HL-60 (cell line): ENCODE measurements at regions not wholly inside any gene's neighbourhood (a gene's known extent, or its start where the extent isn't known, plus 50 kb on each side); places are given as distances from the start of the nearest gene placed in this dataset.

ENCODE experiments used
- DNase-seq, 2 experiments: peaks; one replicate each; pipeline ENCODE4 v3.0.0-alpha.2; 2010 to 2020; ENCODE audit warnings: low read depth in 1 of 2, low spot score in 1 of 2
- H3K27ac ChIP-seq: fragments of 250-450 bp; sonication (Bioruptor Pico); replicated peaks from 2 replicates; pipeline ENCODE4 v1.5.1; 2020; ENCODE audit warnings: mild to moderate bottlenecking, moderate library complexity
- H3K27me3 ChIP-seq: fragments of 250-450 bp; sonication (Bioruptor Pico); 2 replicates; pipeline ENCODE4 v1.5.1; 2021; ENCODE audit warnings: mild to moderate bottlenecking, moderate library complexity; ENCODE audit not compliant: insufficient read depth, poor library complexity, severe bottlenecking
- H3K4me3 ChIP-seq: replicated peaks from 2 replicates; pipeline ENCODE4 v1.5.1; 2011; ENCODE audit warnings: mild to moderate bottlenecking, control low read depth, low read length; ENCODE audit not compliant: insufficient read depth
- CTCF ChIP-seq: IDR thresholded peaks from one replicate; pipeline ENCODE4 v1.5.1; 2011; ENCODE audit warnings: low read length, control low read depth, inconsistent platforms; ENCODE audit not compliant: insufficient read depth
- GABPA ChIP-seq: IDR thresholded peaks from 2 replicates; pipeline ENCODE4 v1.6.1; 2012; ENCODE audit warnings: low read depth
- POLR2AphosphoS5 ChIP-seq: IDR thresholded peaks from 2 replicates; pipeline ENCODE4 v1.6.1; 2012; ENCODE audit warnings: low read depth
- REST ChIP-seq: IDR thresholded peaks from 2 replicates; pipeline ENCODE4 v1.6.1; 2012; ENCODE audit warnings: low read depth; ENCODE audit not compliant: insufficient replicate concordance
- SPI1 ChIP-seq: IDR thresholded peaks from 2 replicates; pipeline ENCODE4 v1.6.1; 2012; ENCODE audit warnings: low read depth, mild to moderate bottlenecking, borderline replicate concordance

- DNase-seq: no peak
- Histone ChIP-seq H3K27me3 (no peaks in the 10 kb centered on the region), H3K4me3 (no peak overlapping the region), H3K27ac (no peak overlapping the region)
- no peak for TF ChIP-seq REST
- TF ChIP-seq CTCF: no peak
- TF ChIP-seq POLR2AphosphoS5: no peak
- TF ChIP-seq GABPA: no peak
- TF ChIP-seq SPI1: no peak
Observed at GRCh38 chr5:167348251-167348926, 943.1 kb upstream of the WWC1 start.

GRCh38 chr5:167348980-167349379 is 942.5 kb upstream of the WWC1 start:
- TF ChIP-seq SPI1 (no peak), CTCF (no peak), POLR2AphosphoS5 (no peak), GABPA (no peak)
- DNase-seq: no peak
- Histone ChIP-seq H3K4me3 (no peak overlapping the region), H3K27ac (no peak overlapping the region), H3K27me3 (no peaks in the 10 kb centered on the region)

- Histone ChIP-seq H3K27ac (no peak overlapping the region), H3K27me3 (no peaks in the 10 kb centered on the region), H3K4me3 (no peak overlapping the region)
- TF ChIP-seq SPI1 (no peak), POLR2AphosphoS5 (no peak), CTCF (no peak)
- DNase-seq: peak in 1 of 2 experiments; percentile 27
Observed at GRCh38 chr5:167351316-167351715, 940.1 kb upstream of the WWC1 start.

GRCh38 chr5:167352801-167353200 is 938.6 kb upstream of the WWC1 start:
- Histone ChIP-seq H3K27ac (no peak overlapping the region), H3K4me3 (no peak overlapping the region), H3K27me3 (no peaks in the 10 kb centered on the region)
- no peak for TF ChIP-seq POLR2AphosphoS5
- no peak for TF ChIP-seq SPI1
- TF ChIP-seq GABPA: no peak
- TF ChIP-seq CTCF: no peak
- no peak for TF ChIP-seq REST
- no peak for DNase-seq
